ENCODE measurements at regions not wholly inside any gene's neighbourhood (a gene's known extent, or its start where the extent isn't known, plus 50 kb on each side); places are given as distances from the start of the nearest gene placed in this dataset.
A peak's percentile ranks its signal among the peaks of the same experiment; 100 is the strongest.
"Not testable (repeated sequence)": the region's sequence is repeated elsewhere in the genome, so short reads cannot be mapped to it uniquely, and the experiment has no call there.

- no peak for DNase-seq (ENCODE audit: extremely low read depth, low read depth)
- TF ChIP-seq CTCF (IDR thresholded peaks at IDR 0.05; ENCODE audit: low read depth, low read length): no peak
Measured at GRCh38 chr7:55261386-55261770, 103.8 kb upstream of the LANCL2 start.

- DNase-seq (ENCODE audit: extremely low read depth, low read depth): not testable (repeated sequence)
Measured at GRCh38 chr7:55265328-55265727, 99.8 kb upstream of the LANCL2 start.

GRCh38 chr7:55265836-55266642 is 99.1 kb upstream of the LANCL2 start:
- DNase-seq (ENCODE audit: extremely low read depth, low read depth): no peak

GRCh38 chr7:55271069-55271626 is 94.0 kb upstream of the LANCL2 start:
- DNase-seq (ENCODE audit: extremely low read depth, low read depth): no peak

More at GRCh38 chr7:55265836-55266642, 99.1 kb upstream of the LANCL2 start:
- TF ChIP-seq CTCF (IDR thresholded peaks at IDR 0.05; ENCODE audit: low read depth, low read length): no peak

GRCh38 chr7:55271661-55272060 is 93.5 kb upstream of the LANCL2 start:
- no peak for TF ChIP-seq CTCF (IDR thresholded peaks at IDR 0.05; ENCODE audit: low read depth, low read length)
- DNase-seq (ENCODE audit: extremely low read depth, low read depth): no peak

More at GRCh38 chr7:55271069-55271626, 94.0 kb upstream of the LANCL2 start:
- peak; percentile 71 for TF ChIP-seq CTCF (IDR thresholded peaks at IDR 0.05; ENCODE audit: low read depth, low read length)

- TF ChIP-seq CTCF (IDR thresholded peaks at IDR 0.05; ENCODE audit: low read depth, low read length): no peak
- DNase-seq (ENCODE audit: extremely low read depth, low read depth): no peak
Measured at GRCh38 chr7:55272328-55272727, 92.8 kb upstream of the LANCL2 start.

GRCh38 chr7:55273186-55273980 is 91.8 kb upstream of the LANCL2 start:
- no peak for DNase-seq (ENCODE audit: extremely low read depth, low read depth)
- TF ChIP-seq CTCF (IDR thresholded peaks at IDR 0.05; ENCODE audit: low read depth, low read length): no peak

All from AG09319 (cell line).